NCI-H1436 treated with DMSO at 0.1 percent for 48 hours (cell line): ENCODE measurements at regions not wholly inside any gene's neighbourhood (a gene's known extent, or its start where the extent isn't known, plus 50 kb on each side); places are given as distances from the start of the nearest gene placed in this dataset.

Experiments
- DNase-seq: peaks from one replicate; lab custom pipeline; 2025; lab: John Stamatoyannopoulos, UW

DNA sequence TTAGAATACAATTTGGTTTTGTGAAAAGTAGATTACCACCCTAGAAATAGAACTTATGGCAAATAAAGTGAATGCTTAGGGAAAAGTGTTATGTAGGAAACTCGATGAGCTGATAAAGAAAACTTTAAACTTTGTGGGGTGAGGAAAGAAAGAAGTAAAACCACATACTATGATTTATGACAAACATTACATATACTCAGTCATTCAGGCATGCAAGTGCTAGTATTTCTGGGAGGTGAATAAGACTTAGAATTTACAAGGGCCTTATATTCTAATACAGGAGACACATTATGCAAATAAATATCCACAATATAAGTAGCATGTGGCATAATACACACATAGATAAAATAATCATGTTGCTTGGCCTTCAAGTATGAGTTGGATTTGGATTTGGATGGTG lies 618.1 kb downstream of the XIRP2 start:
- no peak for DNase-seq

DNA sequence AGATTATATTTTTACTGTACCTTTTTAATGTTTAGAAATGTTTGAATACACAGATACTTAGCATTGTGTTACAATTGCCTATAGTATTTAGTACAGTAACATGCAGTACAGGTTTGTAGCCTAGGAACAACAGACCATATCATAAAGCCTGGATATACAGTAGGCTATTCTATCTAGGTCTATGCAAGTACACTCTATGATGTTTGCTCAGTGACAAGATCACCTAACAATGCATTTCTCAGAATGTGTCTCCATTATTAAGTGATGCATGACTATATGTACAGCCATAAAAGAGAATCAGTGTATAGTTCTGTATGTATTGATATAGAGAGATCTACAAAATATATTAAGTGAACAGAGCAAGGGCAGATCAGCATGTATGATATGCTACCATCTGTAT lies 616.4 kb downstream of the XIRP2 start:
- DNase-seq: no peak

DNA sequence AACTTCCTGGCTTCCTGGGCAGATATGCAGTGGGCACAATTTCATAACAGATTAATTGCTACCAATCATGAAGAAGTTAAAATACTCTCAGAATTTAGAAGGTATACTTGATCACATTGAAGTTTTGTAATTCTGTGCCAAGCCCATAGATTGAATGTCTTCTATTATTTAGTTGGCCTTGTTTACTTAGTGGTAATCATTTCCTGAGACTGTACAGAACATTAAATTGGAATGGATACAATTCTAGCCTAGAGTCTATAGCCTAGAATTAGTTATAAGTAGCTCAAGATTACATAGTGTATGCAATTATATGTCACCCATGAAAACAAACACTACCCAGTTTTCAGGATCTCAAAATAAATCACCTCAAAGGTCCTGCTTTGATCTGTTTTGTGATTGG lies 615.8 kb downstream of the XIRP2 start:
- DNase-seq: peak; percentile 53

DNA sequence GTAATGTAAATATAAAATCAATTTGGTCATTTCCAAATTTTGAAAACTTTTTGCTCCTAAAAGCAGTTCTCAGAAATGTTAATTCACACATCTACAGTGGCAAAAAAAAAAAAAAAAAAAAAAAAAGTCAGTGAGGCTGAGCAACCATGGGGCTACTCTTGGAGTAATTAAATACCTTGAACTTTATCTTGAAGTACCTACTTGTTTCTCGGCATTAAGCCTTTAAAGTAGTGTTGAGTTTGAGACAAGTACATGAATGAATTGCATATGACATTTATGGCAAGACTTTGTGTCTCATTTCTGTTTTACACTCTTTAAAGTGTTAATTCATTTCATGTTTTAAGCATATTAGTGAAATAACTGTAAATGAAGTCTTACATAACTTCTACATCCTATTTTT lies 613.3 kb downstream of the XIRP2 start:
- DNase-seq: no peak

DNA sequence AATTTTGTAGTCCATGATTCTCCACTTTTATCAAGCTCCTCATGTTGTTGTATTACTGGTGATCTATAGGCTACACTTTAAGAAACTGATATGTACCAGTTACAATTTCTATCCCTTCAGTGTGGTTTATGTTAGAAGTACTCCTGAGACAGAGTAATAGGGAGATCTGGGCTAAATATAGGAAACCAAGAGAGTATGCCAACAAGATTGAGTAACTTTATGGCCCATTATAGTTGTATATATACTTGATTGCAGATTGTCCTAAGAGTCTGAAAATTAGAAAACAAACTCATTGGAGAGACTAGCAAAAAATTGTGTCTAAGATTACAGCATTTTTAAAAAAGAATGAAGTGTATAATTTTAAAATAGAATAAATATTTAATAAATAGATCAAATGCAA lies 605.6 kb downstream of the XIRP2 start:
- no peak for DNase-seq

DNA sequence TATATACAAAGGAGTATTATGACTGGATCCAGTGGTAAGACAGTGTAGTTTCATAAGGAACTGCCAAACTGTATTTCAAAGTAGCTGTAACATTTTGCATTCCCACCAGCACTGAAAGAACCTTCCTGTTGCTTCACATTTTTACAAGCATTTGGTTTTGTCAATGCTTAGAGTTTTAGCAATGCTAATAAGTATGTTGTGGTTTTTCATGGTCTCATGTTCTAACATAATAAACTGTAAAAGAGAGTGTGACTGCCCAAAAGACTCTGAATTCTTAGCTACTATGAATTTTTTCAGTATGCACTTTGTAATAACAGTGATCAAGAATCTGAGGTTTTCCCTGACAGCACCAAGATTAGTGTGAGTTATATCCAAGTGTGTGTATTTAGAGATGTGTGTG lies 604.2 kb downstream of the XIRP2 start:
- no peak for DNase-seq

DNA sequence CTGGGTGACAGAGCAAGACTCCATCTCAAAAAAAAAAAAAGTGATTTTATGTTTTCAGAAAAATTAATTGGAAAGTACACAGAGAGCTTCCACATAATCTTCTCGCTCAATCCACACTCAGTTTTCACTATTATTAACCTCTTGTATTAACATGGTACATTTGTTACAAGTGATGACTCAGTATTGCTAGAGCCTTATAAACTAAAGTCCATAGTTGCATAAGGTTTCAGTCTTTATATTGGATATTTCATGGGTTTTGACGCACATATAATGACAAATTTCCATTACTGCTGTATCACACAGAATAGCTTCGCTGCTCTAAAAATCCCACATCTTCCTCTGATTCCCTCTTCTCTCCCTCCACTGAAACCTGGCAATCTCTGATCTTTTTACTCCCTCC lies 603.5 kb downstream of the XIRP2 start:
- no peak for DNase-seq

DNA sequence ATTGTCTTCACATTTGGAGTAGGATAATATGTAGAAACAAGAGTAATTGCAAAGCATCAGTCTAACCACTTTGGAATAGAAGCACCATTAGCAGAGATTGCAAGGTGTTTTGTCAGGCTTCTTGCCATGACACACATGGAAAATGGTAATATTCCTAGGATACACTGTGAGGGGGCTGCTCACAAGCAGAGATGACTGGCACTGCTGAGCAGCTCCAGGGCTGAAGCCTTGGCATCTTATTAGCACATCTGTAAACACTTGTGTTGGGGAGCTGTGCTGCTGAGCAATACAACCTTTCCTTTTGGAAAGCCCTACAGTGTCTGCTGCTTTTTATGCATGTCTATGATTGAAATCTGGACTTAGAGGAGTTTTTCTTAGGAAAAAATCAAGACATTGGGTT lies 602.2 kb downstream of the XIRP2 start:
- no peak for DNase-seq

DNA sequence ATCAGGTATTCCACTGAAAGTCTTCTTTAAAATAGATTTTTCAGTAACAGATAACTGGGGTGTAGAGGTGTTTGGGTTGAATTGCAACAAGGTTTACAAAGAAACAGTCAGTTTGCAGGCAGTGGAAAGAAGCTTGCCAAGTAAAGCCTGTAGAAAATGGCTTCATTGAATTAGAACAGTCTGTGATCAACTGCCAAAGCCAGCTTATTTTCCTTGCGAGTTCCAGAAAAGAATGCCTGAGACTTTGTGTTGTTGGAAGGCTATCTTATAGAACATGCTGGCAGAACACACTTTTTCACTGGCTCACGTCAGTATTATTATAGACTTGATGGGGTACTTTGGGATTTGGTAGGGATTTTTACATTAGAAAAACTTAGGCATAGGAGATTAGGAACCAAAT lies 601.0 kb downstream of the XIRP2 start:
- no peak for DNase-seq

DNA sequence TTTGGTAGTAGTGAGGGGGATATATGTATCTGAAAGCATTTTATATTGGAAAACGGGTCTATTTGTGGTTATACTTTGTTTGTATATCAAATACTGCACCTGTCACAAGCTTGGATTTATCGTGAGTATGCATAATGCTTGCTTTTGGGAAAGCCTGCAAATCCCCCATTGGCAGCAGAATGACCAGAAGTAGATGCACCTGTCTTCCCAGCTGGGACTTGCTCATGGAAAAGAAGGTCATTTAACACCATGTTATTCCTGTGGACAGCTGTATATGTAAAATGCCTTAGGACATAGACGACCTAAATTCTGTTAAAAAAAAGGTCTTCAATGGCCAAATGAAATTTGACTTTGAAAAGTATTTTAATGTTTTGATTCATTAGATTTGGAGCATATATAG lies 599.4 kb downstream of the XIRP2 start:
- no peak for DNase-seq

DNA sequence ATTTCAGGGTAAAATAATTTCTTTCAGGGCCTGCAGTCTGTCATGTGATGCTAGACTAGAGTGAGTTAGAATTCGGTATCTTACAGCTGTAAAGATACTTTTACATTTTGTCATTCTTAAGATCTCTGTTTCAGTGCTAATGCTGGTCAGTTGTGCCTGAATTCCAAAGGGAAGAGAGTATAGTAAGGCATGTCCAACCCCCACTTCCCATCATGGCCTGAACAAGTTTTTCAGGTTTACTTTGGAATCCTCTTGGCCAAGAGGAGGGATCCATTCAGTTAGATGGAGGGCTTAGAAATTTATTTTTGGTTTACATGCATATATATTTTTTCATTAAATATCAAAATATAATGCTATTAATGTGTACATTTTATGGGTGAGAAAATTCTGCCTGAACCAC lies 596.6 kb downstream of the XIRP2 start:
- no peak for DNase-seq

DNA sequence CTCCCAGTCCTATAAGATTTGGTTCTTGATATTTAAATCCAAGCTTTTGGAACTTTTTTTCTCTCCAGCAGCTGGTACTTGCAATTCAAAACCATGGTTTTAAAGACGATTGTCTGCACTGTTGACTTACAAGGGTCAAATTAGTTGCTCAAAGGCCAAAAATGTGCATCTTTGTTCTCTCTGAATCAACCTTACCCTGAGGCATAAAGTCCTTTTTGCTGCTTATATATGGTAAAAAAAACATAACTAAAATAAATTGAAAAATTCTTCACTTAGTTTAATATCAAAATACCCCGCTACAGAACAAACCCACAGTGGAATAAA lies 592.7 kb downstream of the XIRP2 start:
- DNase-seq: no peak

DNA sequence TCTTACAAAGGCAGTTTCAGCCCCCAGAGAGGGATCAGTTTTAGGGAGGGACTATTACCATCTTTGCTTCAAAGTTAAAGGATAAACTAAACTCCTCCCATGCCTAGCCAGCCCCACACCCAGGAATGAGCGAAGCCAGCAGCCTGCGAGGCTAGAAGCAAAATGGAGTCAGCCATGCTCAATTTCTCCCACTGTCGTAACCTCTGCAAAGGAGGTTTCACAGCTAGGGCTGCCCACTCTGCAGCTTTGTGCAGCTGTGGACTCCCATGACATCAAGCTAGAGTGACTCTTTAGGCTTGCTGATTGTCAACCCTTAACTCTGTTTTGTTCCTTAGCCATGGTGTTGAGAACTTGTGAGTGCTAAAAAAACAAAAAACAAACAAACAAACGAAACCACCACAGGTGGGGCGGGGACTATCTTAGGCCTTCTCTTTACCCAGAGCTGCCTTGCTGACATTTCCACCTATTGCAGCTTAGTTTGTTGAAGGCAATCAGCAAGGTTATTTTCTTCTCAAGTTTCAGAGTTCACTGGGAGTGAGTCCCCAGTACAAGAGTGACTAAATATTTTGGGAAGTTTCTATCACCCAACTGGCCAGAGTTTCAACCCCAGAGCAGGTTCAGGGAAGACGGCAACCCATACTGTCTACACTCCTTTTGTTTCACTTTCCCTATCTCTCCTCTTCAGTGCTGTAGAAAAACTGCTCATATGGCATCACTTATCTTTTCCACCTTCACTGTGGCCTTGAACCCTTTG lies 592.1 kb downstream of the XIRP2 start:
- DNase-seq: no peak

DNA sequence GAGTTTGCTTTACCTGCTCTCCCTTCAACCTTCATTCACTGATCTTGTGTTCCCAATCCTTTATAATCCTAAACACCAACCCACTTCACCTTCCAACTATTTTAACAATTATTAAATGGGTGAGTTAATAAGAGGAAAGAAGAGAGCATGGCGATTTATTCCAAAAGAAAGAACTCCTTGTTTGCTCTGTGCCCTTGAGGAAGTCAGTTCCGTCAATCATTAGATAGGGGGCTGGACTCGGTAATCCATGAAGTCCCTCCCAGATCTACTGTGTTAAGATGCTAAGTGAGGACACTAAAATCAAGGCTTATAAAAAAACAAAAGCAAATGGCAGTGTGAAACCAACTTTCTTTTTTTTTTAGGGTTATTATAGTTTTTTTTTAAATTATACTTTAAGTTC lies 589.9 kb downstream of the XIRP2 start:
- no peak for DNase-seq

DNA sequence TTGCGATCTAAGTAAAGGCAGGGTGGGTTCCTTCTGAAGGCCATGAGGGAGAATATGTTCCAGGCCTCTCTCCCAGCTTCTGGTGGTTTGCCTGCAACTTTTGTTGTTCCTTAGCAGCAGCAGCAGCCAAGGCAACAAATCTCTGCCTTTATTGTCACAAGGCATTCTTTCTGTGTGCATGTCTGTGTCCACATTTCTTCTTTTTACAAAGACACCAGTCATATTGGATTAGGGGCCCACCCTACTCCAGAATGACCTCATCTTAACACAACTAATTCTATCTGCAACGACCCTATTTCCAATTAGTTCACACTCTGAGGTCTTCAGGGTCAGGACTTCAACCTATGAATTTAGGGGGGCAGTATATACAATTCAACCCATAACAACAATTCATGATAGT lies 587.5 kb downstream of the XIRP2 start:
- no peak for DNase-seq

DNA sequence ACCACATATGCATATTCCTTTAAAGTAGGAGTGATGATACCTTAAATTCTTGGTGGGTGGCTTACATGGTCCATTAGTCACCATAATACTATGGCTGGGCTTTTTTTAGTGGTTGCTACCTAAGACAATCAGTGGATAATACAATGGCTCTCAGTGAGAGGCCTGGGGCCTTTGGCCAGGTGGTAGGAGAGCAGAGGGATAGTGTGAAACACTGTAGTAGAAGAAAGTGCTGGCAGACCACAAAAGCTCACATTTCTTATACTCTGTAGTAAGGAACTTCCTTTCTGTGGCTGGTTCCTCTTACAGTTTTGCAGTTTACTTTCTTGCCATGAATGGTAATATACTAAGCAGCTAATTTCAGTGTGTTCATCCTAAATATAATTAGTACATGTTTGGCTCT lies 583.5 kb downstream of the XIRP2 start:
- no peak for DNase-seq

DNA sequence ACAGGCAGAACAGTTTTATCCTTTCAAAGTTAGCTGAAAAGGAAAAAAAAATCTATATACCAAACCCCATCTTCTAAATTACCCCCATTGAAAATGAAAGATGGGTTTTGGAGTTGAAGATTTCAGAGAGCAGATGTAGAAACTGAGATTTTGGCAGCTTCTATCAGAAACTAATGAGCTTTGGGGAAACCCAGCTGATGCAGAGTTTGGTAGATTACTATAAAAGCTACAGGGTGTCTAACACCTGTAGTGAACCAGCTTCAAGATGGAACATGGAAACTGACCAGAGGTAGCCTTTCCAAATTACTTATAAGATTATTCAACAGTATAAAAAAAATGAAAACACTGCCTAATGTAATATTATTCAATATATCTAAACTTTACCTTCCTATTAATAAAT lies 583.1 kb downstream of the XIRP2 start:
- DNase-seq: no peak

DNA sequence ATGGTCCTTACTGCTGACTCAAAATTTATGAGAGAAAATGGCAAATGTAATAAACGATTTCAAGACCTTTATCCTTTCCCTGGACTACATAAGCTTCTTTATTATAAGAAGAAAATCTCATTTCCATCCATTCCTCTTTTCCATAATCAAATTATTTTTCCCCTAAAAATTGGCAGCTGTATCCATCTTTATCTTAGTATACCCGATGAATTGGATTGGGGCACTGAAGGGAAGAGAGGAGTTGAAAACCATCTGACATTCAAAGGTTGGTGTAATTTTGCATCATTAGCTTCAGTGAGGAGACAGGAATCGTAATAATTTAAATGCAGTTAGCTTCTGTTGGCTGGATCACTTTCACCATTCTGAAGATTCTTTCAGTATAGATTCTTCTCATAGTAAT lies 574.1 kb downstream of the XIRP2 start:
- no peak for DNase-seq

DNA sequence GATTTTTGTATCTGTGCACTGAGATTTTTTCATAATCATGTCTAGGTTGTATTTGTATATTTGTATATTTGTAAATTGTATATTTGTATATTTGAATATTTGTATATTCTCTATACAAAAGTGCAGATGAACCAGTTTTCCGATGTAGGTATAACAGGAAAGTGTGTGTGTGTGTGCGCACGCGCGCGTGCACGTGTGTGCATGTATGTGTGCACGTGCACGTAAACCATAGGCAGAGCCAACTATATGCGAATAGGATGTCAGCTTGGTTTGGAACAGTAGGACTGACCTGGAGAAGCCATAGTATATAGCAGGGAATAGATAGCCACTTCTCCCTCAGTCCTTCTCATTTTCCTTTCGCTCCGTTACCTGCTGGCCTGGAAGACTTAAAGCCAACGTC lies 565.8 kb downstream of the XIRP2 start:
- DNase-seq: no peak

DNA sequence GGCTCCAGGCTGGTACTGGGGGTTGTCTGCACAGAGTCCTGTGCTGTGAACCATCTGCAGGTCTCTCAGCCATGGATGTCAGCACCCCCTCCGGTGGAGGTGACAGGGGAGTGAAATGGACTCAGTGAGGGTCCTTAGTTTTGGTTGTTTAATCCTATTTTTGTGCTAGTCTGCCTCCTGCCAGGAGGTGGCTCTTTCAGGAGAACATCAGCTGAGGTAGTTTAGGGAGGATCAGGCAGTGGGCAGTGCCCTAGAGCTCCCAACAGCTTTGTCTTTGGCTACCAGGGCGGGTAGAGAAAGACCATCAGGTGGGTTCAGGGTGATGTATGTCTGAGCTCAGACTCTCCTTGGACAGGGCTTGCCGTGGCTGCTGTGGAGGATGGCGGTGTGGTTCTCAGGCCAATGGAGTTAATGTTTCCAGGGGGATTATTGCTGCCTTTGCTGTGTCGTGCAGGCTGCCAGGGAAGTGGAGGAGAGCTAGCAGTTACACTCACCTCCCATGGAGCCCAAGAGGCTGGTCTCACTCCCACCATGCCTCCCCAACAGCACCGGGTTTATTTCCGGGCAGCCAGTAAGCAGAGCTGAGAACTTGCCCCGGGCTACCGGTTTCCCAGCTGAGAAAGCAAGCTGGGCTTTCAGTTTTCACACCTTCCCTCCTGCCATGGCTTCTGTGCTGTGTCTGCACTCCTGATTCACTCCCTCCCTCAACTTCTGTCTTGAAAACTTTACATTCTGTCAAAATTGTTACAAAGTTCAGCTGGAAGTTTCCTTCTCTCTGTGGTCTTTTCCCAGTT lies 563.4 kb downstream of the XIRP2 start:
- DNase-seq: no peak

DNA sequence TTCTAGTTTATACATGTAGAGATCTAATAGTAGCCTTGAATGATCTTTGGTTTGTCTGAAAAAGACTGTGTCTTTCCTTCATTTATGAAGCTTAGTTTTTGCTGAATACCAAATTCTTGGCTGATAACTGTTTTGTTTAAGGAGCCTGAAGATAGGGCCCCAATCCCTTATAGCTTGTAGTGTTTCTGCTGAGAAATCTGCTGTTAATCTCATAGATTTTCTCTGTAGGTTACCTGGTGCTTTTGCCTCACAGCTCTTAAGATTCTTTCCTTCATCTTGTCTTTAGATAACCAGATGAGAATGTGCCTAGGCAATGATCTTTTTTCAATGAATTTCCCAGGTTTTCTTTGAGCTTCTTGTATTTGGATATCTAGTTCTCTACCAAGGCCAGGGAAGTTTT lies 562.1 kb downstream of the XIRP2 start:
- no peak for DNase-seq

DNA sequence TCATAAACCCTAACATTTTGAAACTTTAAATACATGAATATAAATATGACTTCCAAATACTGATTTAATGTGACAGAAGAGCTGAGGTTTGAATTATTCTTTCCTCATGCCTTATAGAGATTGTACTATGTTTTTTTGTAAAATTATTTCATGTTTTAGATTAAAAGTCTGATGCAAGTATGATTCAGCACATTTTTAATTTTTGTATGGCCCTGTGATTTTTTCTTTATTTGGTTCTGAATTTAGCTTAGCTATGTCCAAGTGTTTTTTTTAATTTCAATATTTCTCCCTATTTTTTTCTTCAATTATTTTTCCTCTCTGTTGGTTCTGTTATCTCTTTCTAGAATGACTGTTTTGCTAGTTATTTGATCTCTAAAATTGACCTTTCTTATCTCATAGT lies 552.1 kb downstream of the XIRP2 start:
- no peak for DNase-seq

DNA sequence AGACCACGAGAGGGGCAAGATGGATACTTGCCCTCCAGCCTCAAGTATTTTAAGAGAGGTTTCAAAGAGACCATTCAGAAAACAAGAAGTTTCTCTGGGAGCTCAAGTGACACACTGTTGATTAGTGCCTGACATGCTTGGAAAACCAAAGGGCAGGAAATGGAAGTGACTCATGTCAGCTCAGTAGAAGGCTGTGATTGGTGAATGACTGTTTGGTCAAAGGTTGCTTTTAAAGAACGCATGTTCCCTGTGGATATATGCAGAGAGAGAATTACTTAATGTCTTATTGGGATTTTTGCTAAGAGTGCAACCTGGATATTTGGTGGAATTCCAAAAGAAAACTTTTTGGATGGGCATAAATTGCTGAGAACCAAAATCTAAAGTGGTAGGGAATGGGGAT lies 549.9 kb downstream of the XIRP2 start:
- DNase-seq: no peak

DNA sequence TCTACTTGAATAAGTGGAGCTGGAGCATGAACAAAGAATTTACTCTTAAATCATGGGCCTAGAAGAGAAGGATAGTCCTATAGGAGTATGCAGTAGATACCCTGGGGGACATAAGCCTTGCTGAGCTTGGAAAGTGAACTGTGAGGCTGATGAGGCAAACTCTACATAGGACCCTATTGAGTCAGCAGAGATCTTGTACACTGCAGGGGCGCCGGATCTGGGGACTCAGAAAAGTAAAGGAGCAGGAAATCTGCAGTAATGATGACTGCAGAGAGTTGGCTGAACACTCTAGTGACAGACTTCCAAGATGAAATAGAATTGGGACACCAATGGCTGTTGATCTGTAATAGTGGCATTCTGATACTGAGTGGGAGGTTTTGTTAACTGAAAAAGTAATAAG lies 543.7 kb downstream of the XIRP2 start:
- DNase-seq: no peak
